CD4-positive, alpha-beta T cell treated with Interleukin-2 at 100 ng/mL for 4 hours (primary cell): ENCODE measurements at regions not wholly inside any gene's neighbourhood (a gene's known extent, or its start where the extent isn't known, plus 50 kb on each side); places are given as distances from the start of the nearest gene placed in this dataset.

Source experiments
- DNase-seq: peaks from one replicate; pipeline ENCODE4 v3.0.0-alpha.2; 2020; ENCODE audit warnings: low spot score

- DNase-seq, result no peak
These were observed 1181.2 kb downstream of the ARAP2 start for GRCh38 chr4:35063031-35063570.

- DNase-seq, result no peak
These were observed 1177.9 kb downstream of the ARAP2 start for GRCh38 chr4:35066406-35066805.

GRCh38 chr4:35080799-35081198 lies 1163.5 kb downstream of the ARAP2 start:
- DNase-seq, result no peak

- no peak for DNase-seq
These were observed 1157.1 kb downstream of the ARAP2 start for GRCh38 chr4:35087218-35087617.

- DNase-seq, result no peak
These were observed 1143.4 kb downstream of the ARAP2 start for GRCh38 chr4:35100932-35101331.

GRCh38 chr4:35102066-35102465 lies 1142.2 kb downstream of the ARAP2 start:
- no peak for DNase-seq

GRCh38 chr4:35105486-35105885 lies 1138.8 kb downstream of the ARAP2 start:
- DNase-seq, result no peak

- no peak for DNase-seq
These were observed 1138.1 kb downstream of the ARAP2 start for GRCh38 chr4:35106091-35106734.

- no peak for DNase-seq
These were observed 1120.2 kb downstream of the ARAP2 start for GRCh38 chr4:35124106-35124505.

- DNase-seq, result no peak
These were observed 1118.2 kb downstream of the ARAP2 start for GRCh38 chr4:35125995-35126712.

GRCh38 chr4:35138449-35138848 lies 1105.9 kb downstream of the ARAP2 start:
- DNase-seq, result no peak

GRCh38 chr4:35147761-35148160 lies 1096.6 kb downstream of the ARAP2 start:
- no peak for DNase-seq

- no peak for DNase-seq
These were observed 1092.3 kb downstream of the ARAP2 start for GRCh38 chr4:35151816-35152572.

- no peak for DNase-seq
These were observed 1081.1 kb downstream of the ARAP2 start for GRCh38 chr4:35163168-35163567.

GRCh38 chr4:35164063-35164462 lies 1080.3 kb downstream of the ARAP2 start:
- DNase-seq, result no peak

- no peak for DNase-seq
These were observed 1077.8 kb downstream of the ARAP2 start for GRCh38 chr4:35166466-35166865.

- DNase-seq, result no peak
These were observed 1076.9 kb downstream of the ARAP2 start for GRCh38 chr4:35167385-35167784.

- DNase-seq, result no peak
These were observed 1068.8 kb downstream of the ARAP2 start for GRCh38 chr4:35175487-35175886.

- no peak for DNase-seq
These were observed 1068.4 kb downstream of the ARAP2 start for GRCh38 chr4:35175894-35176293.

- DNase-seq, result no peak
These were observed 1061.9 kb downstream of the ARAP2 start for GRCh38 chr4:35182451-35182850.

- no peak for DNase-seq
These were observed 1054.2 kb downstream of the ARAP2 start for GRCh38 chr4:35189988-35190613.

GRCh38 chr4:35201403-35201802 lies 1042.9 kb downstream of the ARAP2 start:
- DNase-seq, result no peak
